ENCODE measurements at regions not wholly inside any gene's neighbourhood (a gene's known extent, or its start where the extent isn't known, plus 50 kb on each side); places are given as distances from the start of the nearest gene placed in this dataset.

DNA sequence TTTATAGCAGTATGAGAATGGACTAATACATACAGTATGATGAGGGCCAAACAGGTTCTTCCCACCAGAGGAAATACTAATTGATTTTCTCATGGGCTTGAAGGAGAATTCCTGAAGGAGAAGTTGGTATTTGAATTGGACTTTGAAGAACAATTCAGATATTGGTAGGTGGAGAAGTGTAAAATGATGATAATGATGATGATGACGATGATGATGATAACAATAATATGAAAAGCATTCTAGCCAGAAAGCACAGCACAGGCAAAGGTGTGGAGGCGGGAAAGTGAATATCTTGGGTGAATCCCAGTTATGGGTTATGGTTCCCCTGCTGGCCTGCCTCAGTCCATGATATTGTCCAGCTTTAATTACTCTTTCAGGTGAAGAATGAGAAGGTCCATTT is 562.4 kb upstream of the SALL1 start:
- Histone ChIP-seq H3K27me3 (ENCODE audit: low read depth) (no peaks in the 10 kb centered on the region), H3K36me3 (no peaks in the 10 kb centered on the region), H3K9me3 (replicated peaks) (peaks cover 18% of the 10 kb centered on the region), H3K4me3 (no peak overlapping the region), H3K27ac (replicated peaks) (no peak overlapping the region), H3K4me1 (no peaks in the 10 kb centered on the region)
- intact Hi-C loops (cut with micrococcal nuclease) = no loop called here
- TF ChIP-seq, protein P1, sequence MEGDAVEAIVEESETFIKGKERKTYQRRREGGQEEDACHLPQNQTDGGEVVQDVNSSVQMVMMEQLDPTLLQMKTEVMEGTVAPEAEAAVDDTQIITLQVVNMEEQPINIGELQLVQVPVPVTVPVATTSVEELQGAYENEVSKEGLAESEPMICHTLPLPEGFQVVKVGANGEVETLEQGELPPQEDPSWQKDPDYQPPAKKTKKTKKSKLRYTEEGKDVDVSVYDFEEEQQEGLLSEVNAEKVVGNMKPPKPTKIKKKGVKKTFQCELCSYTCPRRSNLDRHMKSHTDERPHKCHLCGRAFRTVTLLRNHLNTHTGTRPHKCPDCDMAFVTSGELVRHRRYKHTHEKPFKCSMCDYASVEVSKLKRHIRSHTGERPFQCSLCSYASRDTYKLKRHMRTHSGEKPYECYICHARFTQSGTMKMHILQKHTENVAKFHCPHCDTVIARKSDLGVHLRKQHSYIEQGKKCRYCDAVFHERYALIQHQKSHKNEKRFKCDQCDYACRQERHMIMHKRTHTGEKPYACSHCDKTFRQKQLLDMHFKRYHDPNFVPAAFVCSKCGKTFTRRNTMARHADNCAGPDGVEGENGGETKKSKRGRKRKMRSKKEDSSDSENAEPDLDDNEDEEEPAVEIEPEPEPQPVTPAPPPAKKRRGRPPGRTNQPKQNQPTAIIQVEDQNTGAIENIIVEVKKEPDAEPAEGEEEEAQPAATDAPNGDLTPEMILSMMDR (IDR thresholded peaks at IDR 0.05; ENCODE audit: borderline replicate concordance) = no peak
- no peak for DNase-seq

DNA sequence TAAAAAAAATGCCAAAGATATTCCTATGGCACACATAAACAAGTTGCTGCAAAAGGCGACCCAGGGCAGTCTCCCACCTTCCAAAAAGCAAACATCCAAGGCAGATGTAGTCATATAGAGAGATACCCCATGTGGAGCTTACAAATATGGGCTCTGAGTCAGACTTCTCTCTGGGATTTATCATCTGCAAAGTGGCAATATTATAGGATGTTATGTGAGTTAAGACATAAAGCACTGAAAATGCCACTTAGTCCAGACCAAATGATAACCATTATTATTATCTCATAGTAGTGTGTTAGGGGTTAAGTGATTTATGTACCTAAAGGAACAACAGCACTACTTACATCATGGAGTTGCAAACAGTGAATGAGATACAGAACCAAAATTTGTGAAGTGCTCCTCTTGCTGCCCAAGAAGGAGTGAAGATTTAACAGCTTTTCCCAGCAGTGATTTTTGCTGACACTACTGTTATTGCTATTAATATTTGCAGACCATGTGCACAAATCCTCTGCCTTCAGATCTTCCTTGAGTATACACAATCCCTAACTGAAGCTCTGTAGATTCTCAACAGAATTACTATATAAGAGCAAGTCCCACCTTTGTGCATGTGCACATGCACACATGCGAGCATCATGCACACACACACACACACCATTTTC is 560.0 kb upstream of the SALL1 start:
- intact Hi-C loops (cut with micrococcal nuclease) = no loop called here
- TF ChIP-seq, protein P1 (IDR thresholded peaks at IDR 0.05; ENCODE audit: borderline replicate concordance) = no peak
- Histone ChIP-seq H3K9me3 (replicated peaks) (peaks cover 32% of the 10 kb centered on the region), H3K4me3 (no peak overlapping the region), H3K4me1 (no peaks in the 10 kb centered on the region), H3K36me3 (no peaks in the 10 kb centered on the region), H3K27ac (replicated peaks) (no peak overlapping the region), H3K27me3 (ENCODE audit: low read depth) (no peaks in the 10 kb centered on the region)
- no peak for DNase-seq

DNA sequence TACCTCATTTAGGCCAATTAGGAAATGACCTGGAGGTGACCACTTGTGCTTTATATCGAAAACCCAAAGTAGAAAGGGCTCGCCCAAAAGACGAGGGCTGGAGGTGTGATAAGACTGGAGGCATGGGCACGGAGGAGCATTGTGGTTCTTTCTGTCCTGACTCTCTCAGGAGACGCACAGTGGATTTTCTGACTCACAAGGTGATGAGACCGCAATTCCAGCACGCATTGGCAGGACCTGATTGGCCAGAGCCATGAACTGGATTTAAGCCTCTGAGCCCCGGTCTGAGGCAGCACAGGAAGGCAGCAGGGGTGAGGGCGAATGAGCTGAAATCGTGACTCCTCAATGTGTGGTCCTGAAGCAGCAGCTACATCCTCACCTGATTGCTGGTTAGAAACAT is 559.1 kb upstream of the SALL1 start:
- Histone ChIP-seq H3K4me1 (no peaks in the 10 kb centered on the region), H3K27me3 (ENCODE audit: low read depth) (no peaks in the 10 kb centered on the region), H3K27ac (replicated peaks) (no peak overlapping the region), H3K36me3 (no peaks in the 10 kb centered on the region), H3K4me3 (no peak overlapping the region), H3K9me3 (replicated peaks) (peaks cover 41% of the 10 kb centered on the region)
- intact Hi-C loops (cut with micrococcal nuclease) = no loop called here
- no peak for DNase-seq
- TF ChIP-seq, protein P1 (IDR thresholded peaks at IDR 0.05; ENCODE audit: borderline replicate concordance) = no peak

DNA sequence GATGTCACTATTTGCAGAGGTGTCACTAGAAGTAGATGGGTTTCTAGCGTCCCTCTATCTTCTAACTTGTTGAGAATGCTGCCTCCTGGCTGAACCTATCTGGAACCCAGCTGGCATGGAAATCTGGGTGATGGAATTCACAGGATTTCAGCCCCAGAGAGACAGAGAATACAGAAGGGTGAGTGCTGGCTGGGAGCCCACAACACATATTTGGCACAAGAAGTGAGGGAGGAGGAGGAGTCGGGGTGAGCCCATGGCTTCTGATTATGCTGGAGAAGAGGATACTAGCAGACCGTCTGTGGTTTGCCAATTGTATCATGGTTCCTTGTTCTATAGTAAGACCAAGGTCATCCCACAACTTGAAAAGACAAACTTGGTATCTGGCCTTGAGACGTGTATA is 557.8 kb upstream of the SALL1 start:
- intact Hi-C loops (cut with micrococcal nuclease) = no loop called here
- Histone ChIP-seq H3K4me3 (no peak overlapping the region), H3K36me3 (no peaks in the 10 kb centered on the region), H3K9me3 (replicated peaks) (peaks cover 38% of the 10 kb centered on the region), H3K27ac (replicated peaks) (no peak overlapping the region), H3K4me1 (no peaks in the 10 kb centered on the region), H3K27me3 (ENCODE audit: low read depth) (no peaks in the 10 kb centered on the region)
- no peak for DNase-seq
- TF ChIP-seq, protein P1 (IDR thresholded peaks at IDR 0.05; ENCODE audit: borderline replicate concordance) = no peak

DNA sequence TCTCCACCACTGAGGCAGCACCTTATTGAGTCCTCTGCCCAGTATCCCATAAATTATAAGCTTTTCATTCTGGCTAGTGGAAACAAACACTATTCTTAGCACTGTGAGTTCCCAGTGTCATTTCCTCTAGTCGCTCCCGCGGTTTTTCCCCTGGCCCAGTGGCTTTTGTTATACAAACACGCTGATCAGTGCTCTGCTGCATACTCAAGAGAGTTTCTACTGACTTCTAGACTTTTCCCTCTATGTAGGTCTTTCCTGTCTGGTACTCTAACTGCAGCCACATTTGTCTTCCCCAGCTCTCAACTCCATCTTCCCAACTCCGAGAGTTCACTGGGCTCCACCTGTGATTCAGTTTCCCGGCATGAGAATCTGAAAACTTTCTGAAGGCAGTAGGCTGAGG is 556.6 kb upstream of the SALL1 start:
- TF ChIP-seq, protein P1 (IDR thresholded peaks at IDR 0.05; ENCODE audit: borderline replicate concordance) = no peak
- intact Hi-C loops (cut with micrococcal nuclease) = no loop called here
- Histone ChIP-seq H3K4me3 (no peak overlapping the region), H3K27ac (replicated peaks) (no peak overlapping the region), H3K4me1 (no peaks in the 10 kb centered on the region), H3K9me3 (replicated peaks) (peaks cover 43% of the 10 kb centered on the region), H3K27me3 (ENCODE audit: low read depth) (no peaks in the 10 kb centered on the region), H3K36me3 (no peaks in the 10 kb centered on the region)
- no peak for DNase-seq

Data from left ventricle myocardium inferior (tissue), 1 donor.